ENCODE measurements at regions not wholly inside any gene's neighbourhood (a gene's known extent, or its start where the extent isn't known, plus 50 kb on each side); places are given as distances from the start of the nearest gene placed in this dataset.
"Not testable (repeated sequence)": the region's sequence is repeated elsewhere in the genome, so short reads cannot be mapped to it uniquely, and the experiment has no call there.

GRCh38 chr9:2269778-2270177 lies 254.6 kb downstream of the SMARCA2 start:
- H3K36me3 Mint-ChIP-seq (ENCODE audit: unreplicated experiment), result no peaks in the 10 kb centered on the region

GRCh38 chr9:2270565-2270964 lies 255.4 kb downstream of the SMARCA2 start:
- no peaks in the 10 kb centered on the region for H3K4me1 Mint-ChIP-seq (ENCODE audit: unreplicated experiment)
- H3K27ac Mint-ChIP-seq (ENCODE audit: unreplicated experiment), result no peak overlapping the region
- H3K36me3 Mint-ChIP-seq (ENCODE audit: unreplicated experiment), result no peaks in the 10 kb centered on the region
- no peak overlapping the region for H3K4me3 Mint-ChIP-seq (ENCODE audit: unreplicated experiment)
- no peak for DNase-seq (ENCODE audit: extremely low spot score, unreplicated experiment)
- TF ChIP-seq CTCF (IDR thresholded peaks at IDR 0.05), result no peak
- H3K9me3 Mint-ChIP-seq (ENCODE audit: unreplicated experiment), result no peaks in the 10 kb centered on the region
- H3K27me3 Mint-ChIP-seq (ENCODE audit: unreplicated experiment), result peaks cover 17% of the 10 kb centered on the region

More at GRCh38 chr9:2269778-2270177, 254.6 kb downstream of the SMARCA2 start:
- H3K9me3 Mint-ChIP-seq (ENCODE audit: unreplicated experiment), result no peaks in the 10 kb centered on the region
- H3K27me3 Mint-ChIP-seq (ENCODE audit: unreplicated experiment), result peaks cover 17% of the 10 kb centered on the region
- no peak overlapping the region for H3K27ac Mint-ChIP-seq (ENCODE audit: unreplicated experiment)
- no peak for TF ChIP-seq CTCF (IDR thresholded peaks at IDR 0.05)
- H3K4me1 Mint-ChIP-seq (ENCODE audit: unreplicated experiment), result no peaks in the 10 kb centered on the region
- DNase-seq (ENCODE audit: extremely low spot score, unreplicated experiment), result no peak
- H3K4me3 Mint-ChIP-seq (ENCODE audit: unreplicated experiment), result no peak overlapping the region

- Mint-ChIP-seq H3K27me3 (ENCODE audit: unreplicated experiment) (peaks cover 17% of the 10 kb centered on the region), H3K9me3 (ENCODE audit: unreplicated experiment) (no peaks in the 10 kb centered on the region), H3K36me3 (ENCODE audit: unreplicated experiment) (no peaks in the 10 kb centered on the region), H3K4me1 (ENCODE audit: unreplicated experiment) (no peaks in the 10 kb centered on the region), H3K27ac (ENCODE audit: unreplicated experiment) (no peak overlapping the region), H3K4me3 (ENCODE audit: unreplicated experiment) (no peak overlapping the region)
- DNase-seq (ENCODE audit: extremely low spot score, unreplicated experiment), result no peak
- no peak for TF ChIP-seq CTCF (IDR thresholded peaks at IDR 0.05)
Measured at GRCh38 chr9:2271426-2271825, 256.3 kb downstream of the SMARCA2 start.

- no peak for TF ChIP-seq CTCF (IDR thresholded peaks at IDR 0.05)
Measured at GRCh38 chr9:2274762-2275161, 259.6 kb downstream of the SMARCA2 start.

GRCh38 chr9:2276296-2276695 lies 261.1 kb downstream of the SMARCA2 start:
- H3K4me1 Mint-ChIP-seq (ENCODE audit: unreplicated experiment), result no peaks in the 10 kb centered on the region
- no peaks in the 10 kb centered on the region for H3K36me3 Mint-ChIP-seq (ENCODE audit: unreplicated experiment)
- no peak for TF ChIP-seq CTCF (IDR thresholded peaks at IDR 0.05)
- H3K9me3 Mint-ChIP-seq (ENCODE audit: unreplicated experiment), result no peaks in the 10 kb centered on the region
- DNase-seq (ENCODE audit: extremely low spot score, unreplicated experiment), result no peak
- H3K27ac Mint-ChIP-seq (ENCODE audit: unreplicated experiment), result no peak overlapping the region
- H3K27me3 Mint-ChIP-seq (ENCODE audit: unreplicated experiment), result peaks cover 11% of the 10 kb centered on the region
- H3K4me3 Mint-ChIP-seq (ENCODE audit: unreplicated experiment), result no peak overlapping the region

More at GRCh38 chr9:2274762-2275161, 259.6 kb downstream of the SMARCA2 start:
- H3K27me3 Mint-ChIP-seq (ENCODE audit: unreplicated experiment), result peaks cover 11% of the 10 kb centered on the region
- no peak overlapping the region for H3K27ac Mint-ChIP-seq (ENCODE audit: unreplicated experiment)
- H3K36me3 Mint-ChIP-seq (ENCODE audit: unreplicated experiment), result no peaks in the 10 kb centered on the region
- no peaks in the 10 kb centered on the region for H3K4me1 Mint-ChIP-seq (ENCODE audit: unreplicated experiment)
- H3K9me3 Mint-ChIP-seq (ENCODE audit: unreplicated experiment), result no peaks in the 10 kb centered on the region
- no peak for DNase-seq (ENCODE audit: extremely low spot score, unreplicated experiment)
- no peak overlapping the region for H3K4me3 Mint-ChIP-seq (ENCODE audit: unreplicated experiment)

- H3K27me3 Mint-ChIP-seq (ENCODE audit: unreplicated experiment), result peaks cover 11% of the 10 kb centered on the region
- not testable (repeated sequence) for DNase-seq (ENCODE audit: extremely low spot score, unreplicated experiment); H3K4me3 Mint-ChIP-seq (ENCODE audit: unreplicated experiment); H3K36me3 Mint-ChIP-seq (ENCODE audit: unreplicated experiment); H3K9me3 Mint-ChIP-seq (ENCODE audit: unreplicated experiment); H3K4me1 Mint-ChIP-seq (ENCODE audit: unreplicated experiment); H3K27ac Mint-ChIP-seq (ENCODE audit: unreplicated experiment)
Measured at GRCh38 chr9:2277133-2277532, 262.0 kb downstream of the SMARCA2 start.

- not testable (repeated sequence) for H3K9me3 Mint-ChIP-seq (ENCODE audit: unreplicated experiment); DNase-seq (ENCODE audit: extremely low spot score, unreplicated experiment); H3K4me3 Mint-ChIP-seq (ENCODE audit: unreplicated experiment); H3K27ac Mint-ChIP-seq (ENCODE audit: unreplicated experiment); H3K4me1 Mint-ChIP-seq (ENCODE audit: unreplicated experiment); H3K36me3 Mint-ChIP-seq (ENCODE audit: unreplicated experiment)
- peaks cover 10% of the 10 kb centered on the region for H3K27me3 Mint-ChIP-seq (ENCODE audit: unreplicated experiment)
Measured at GRCh38 chr9:2277644-2278043, 262.5 kb downstream of the SMARCA2 start.

GRCh38 chr9:2279138-2279537 lies 264.0 kb downstream of the SMARCA2 start:
- H3K9me3 Mint-ChIP-seq (ENCODE audit: unreplicated experiment); DNase-seq (ENCODE audit: extremely low spot score, unreplicated experiment); H3K36me3 Mint-ChIP-seq (ENCODE audit: unreplicated experiment); H3K27ac Mint-ChIP-seq (ENCODE audit: unreplicated experiment); H3K4me1 Mint-ChIP-seq (ENCODE audit: unreplicated experiment); H3K27me3 Mint-ChIP-seq (ENCODE audit: unreplicated experiment); H3K4me3 Mint-ChIP-seq (ENCODE audit: unreplicated experiment): not testable (repeated sequence)

Measured in osteocyte (in vitro differentiated cells).